ENCODE measurements at regions not wholly inside any gene's neighbourhood (a gene's known extent, or its start where the extent isn't known, plus 50 kb on each side); places are given as distances from the start of the nearest gene placed in this dataset.

DNA sequence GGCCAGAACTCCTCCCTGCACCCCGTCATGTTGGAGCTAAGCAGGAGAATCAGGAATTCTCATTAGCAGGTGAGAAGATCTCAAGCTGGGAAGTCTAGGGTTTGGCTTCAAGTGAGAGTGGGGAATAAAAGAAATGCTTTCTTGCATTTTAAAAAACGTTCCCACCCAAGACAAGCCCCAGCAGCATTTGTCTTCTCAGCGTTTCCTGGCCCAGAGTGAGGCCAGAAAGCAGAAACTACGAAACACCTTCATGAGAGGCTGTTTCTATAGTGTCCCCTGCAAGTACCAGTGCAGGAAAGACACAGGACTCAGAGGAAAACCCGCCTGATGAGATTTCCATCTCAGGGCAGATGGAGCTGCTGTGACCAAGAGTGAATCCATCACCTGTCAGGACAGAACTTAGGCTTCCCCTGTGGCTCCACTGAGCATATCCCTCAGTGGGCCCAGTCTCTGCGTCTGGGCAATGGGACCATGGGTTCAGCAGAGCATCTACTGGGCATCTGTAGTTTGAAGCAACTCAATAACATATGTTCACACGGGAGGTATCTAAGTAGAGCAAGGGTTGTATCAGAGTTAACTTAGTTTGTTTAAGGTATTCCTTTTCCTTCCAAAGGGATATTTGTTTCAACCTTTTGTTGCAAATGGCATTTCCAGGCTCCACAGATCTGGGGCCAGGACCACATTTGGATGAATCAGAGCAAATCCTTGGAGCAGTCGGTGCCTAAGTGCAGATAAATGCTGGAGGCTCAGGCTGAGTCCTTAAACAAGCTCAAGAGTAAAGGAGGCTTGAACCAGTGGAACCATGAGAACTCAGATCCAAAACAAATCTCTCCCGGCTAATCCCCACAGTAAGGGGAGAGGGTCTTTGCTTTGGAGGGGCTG is 548.3 kb downstream of the MIAT start:
- no peaks in the 10 kb centered on the region for H3K27me3 Mint-ChIP-seq (ENCODE audit: low read depth)
- no peak overlapping the region for H3K27ac Mint-ChIP-seq (ENCODE audit: unreplicated experiment)
- no peaks in the 10 kb centered on the region for H3K36me3 Mint-ChIP-seq (ENCODE audit: low read depth)
- H3K4me1 Mint-ChIP-seq, result peaks cover 29% of the 10 kb centered on the region
- H3K9me3 Mint-ChIP-seq, result no peaks in the 10 kb centered on the region
- TF ChIP-seq, protein P1, sequence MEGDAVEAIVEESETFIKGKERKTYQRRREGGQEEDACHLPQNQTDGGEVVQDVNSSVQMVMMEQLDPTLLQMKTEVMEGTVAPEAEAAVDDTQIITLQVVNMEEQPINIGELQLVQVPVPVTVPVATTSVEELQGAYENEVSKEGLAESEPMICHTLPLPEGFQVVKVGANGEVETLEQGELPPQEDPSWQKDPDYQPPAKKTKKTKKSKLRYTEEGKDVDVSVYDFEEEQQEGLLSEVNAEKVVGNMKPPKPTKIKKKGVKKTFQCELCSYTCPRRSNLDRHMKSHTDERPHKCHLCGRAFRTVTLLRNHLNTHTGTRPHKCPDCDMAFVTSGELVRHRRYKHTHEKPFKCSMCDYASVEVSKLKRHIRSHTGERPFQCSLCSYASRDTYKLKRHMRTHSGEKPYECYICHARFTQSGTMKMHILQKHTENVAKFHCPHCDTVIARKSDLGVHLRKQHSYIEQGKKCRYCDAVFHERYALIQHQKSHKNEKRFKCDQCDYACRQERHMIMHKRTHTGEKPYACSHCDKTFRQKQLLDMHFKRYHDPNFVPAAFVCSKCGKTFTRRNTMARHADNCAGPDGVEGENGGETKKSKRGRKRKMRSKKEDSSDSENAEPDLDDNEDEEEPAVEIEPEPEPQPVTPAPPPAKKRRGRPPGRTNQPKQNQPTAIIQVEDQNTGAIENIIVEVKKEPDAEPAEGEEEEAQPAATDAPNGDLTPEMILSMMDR (conservative IDR thresholded peaks at IDR 0.05), result no peak
- no peak for DNase-seq (ENCODE audit: low read depth, low spot score)
- H3K4me3 Mint-ChIP-seq, result no peak overlapping the region

DNA sequence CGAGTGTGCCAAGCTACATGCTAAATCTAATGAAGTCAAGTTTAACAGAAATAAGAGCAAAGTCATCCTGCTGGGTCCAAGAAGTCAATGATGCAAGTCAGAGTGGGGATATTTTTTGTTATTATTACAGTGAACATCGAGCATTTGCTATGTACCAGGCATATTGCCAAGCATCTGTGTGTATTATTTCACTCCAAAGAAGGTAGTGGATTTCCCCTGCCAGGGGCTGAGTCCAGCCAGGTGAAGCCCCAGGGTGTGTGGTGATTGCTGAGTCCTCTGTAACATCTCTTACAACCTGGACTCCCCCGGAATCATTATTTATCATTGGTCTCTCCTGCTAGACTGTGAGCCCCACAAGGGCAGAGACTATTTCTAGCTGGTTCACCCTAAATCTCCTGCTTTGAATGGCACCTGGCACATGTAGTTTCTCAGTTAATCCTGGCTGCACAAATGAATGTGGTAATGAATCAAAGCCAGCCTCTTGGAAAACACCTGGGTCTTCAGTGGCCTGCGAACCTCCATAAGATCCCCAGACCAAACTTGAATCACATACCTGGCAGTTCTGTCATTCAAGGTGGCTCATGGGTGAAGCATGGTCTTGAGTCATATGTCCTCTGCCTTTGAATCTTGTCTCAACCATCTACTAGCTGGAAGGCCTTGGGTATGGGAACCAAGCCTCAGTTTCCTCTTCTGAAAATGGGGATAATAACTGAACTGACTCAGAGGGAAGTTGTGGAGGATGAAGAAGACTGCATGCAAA is 549.2 kb downstream of the MIAT start:
- no peak for DNase-seq (ENCODE audit: low read depth, low spot score)
- H3K9me3 Mint-ChIP-seq, result no peaks in the 10 kb centered on the region
- no peak overlapping the region for H3K27ac Mint-ChIP-seq (ENCODE audit: unreplicated experiment)
- peaks cover 28% of the 10 kb centered on the region for H3K4me1 Mint-ChIP-seq
- H3K4me3 Mint-ChIP-seq, result no peak overlapping the region
- TF ChIP-seq, protein P1 (conservative IDR thresholded peaks at IDR 0.05), result no peak
- H3K36me3 Mint-ChIP-seq (ENCODE audit: low read depth), result no peaks in the 10 kb centered on the region
- H3K27me3 Mint-ChIP-seq (ENCODE audit: low read depth), result no peaks in the 10 kb centered on the region

DNA sequence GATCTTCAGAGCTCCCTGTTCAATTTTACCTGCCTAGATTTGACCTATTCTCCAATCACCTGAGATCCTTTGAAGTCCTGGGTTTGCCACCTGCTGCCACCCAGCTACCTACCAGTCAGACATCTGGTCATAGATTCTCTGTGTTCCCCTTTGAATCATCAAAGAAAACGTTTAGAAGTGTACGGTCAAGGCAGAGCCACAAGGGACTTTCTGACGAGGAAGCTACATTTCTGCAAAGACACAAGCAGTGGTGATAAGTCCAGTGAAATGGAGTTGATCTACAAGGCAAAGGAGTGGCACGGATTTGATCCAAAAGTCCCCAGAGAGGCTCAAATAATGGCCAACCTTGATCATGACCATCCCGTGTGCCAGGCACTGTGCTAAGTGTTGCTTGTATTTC is 549.9 kb downstream of the MIAT start:
- H3K36me3 Mint-ChIP-seq (ENCODE audit: low read depth), result no peaks in the 10 kb centered on the region
- no peak for DNase-seq (ENCODE audit: low read depth, low spot score)
- H3K27me3 Mint-ChIP-seq (ENCODE audit: low read depth), result no peaks in the 10 kb centered on the region
- peaks cover 22% of the 10 kb centered on the region for H3K4me1 Mint-ChIP-seq
- no peaks in the 10 kb centered on the region for H3K9me3 Mint-ChIP-seq
- H3K27ac Mint-ChIP-seq (ENCODE audit: unreplicated experiment), result no peak overlapping the region
- no peak overlapping the region for H3K4me3 Mint-ChIP-seq
- TF ChIP-seq, protein P1 (conservative IDR thresholded peaks at IDR 0.05), result no peak

DNA sequence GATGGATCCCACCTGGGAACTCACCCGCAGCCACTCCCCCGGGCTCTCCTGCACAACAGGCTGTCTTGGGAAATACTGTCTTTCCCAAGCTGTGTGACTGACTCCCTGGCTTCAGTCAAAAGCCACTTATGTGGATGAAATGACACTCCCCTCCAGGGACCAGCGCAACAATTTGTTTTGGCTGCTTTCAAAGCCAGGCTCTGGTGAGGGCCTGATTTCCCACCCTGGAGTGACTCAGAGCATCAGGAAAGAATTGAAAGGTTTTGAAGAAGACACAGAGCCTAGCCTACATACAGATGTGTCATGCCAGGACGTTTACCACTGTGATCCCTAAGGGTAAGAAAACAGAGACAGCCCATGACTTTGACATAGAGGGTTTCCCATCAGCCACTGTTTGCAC is 550.5 kb downstream of the MIAT start:
- H3K4me1 Mint-ChIP-seq, result peaks cover 20% of the 10 kb centered on the region
- no peak overlapping the region for H3K4me3 Mint-ChIP-seq
- no peak overlapping the region for H3K27ac Mint-ChIP-seq (ENCODE audit: unreplicated experiment)
- no peaks in the 10 kb centered on the region for H3K36me3 Mint-ChIP-seq (ENCODE audit: low read depth)
- TF ChIP-seq, protein P1 (conservative IDR thresholded peaks at IDR 0.05), result no peak
- H3K9me3 Mint-ChIP-seq, result no peaks in the 10 kb centered on the region
- H3K27me3 Mint-ChIP-seq (ENCODE audit: low read depth), result no peaks in the 10 kb centered on the region
- DNase-seq (ENCODE audit: low read depth, low spot score), result no peak

DNA sequence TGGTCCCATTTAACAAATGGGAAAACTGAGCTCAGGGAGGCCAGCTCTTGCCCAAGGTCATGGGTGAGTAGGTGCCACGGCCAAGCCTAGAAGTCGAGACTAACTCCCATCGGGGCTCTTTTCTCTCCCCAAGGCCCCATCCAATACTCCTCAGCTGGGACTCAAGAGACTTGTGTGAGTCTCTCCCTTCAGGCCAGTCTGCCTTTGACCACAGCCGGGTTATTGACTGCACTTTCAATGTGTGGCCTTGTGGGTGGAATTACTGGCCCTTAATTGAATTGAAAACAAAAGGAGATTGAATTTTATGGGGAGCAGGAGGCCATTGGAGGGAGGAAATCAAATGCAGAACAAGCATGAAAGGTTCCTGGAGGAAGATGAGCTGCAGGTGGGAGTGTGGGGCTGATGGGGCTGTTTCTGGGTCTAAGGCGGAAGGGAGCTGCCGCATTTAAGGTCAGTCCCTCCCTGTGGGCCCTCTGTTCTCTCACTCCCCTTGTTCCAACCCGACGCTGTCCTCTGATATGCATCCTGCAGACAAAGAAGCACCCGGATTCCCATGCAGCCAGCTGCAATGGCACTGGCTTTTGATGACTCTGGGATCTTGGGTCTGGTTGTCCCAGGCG is 552.8 kb downstream of the MIAT start:
- Mint-ChIP-seq H3K27me3 (ENCODE audit: low read depth) (no peaks in the 10 kb centered on the region), H3K9me3 (no peaks in the 10 kb centered on the region), H3K27ac (ENCODE audit: unreplicated experiment) (no peak overlapping the region), H3K4me3 (no peak overlapping the region), H3K4me1 (peaks cover 18% of the 10 kb centered on the region), H3K36me3 (ENCODE audit: low read depth) (no peaks in the 10 kb centered on the region)
- TF ChIP-seq, protein P1 (conservative IDR thresholded peaks at IDR 0.05), result no peak
- no peak for DNase-seq (ENCODE audit: low read depth, low spot score)
